ENCODE measurements at regions not wholly inside any gene's neighbourhood (a gene's known extent, or its start where the extent isn't known, plus 50 kb on each side); places are given as distances from the start of the nearest gene placed in this dataset.
"Not testable (repeated sequence)": the region's sequence is repeated elsewhere in the genome, so short reads cannot be mapped to it uniquely, and the experiment has no call there.

DNA sequence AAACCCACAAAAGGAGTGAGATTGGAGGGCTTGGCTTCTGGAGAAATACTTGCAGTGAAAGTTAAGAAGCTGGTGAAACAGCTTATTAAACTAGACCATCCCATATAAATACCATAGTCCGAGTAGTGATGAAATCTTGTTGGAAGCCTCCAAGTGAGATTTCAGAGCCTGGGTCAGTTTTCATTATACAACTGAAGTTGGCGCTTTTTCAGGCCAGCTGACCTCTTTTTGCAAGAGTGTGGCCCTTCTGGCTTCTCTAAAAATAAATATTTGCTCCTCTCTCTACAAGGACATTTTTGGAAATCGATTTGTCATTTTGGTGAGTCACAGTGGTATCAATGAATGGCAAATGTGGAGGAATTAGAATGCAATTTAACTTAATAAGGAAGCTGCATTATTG lies 51.2 kb upstream of the THRB start:
- DNase-seq, result no peak

DNA sequence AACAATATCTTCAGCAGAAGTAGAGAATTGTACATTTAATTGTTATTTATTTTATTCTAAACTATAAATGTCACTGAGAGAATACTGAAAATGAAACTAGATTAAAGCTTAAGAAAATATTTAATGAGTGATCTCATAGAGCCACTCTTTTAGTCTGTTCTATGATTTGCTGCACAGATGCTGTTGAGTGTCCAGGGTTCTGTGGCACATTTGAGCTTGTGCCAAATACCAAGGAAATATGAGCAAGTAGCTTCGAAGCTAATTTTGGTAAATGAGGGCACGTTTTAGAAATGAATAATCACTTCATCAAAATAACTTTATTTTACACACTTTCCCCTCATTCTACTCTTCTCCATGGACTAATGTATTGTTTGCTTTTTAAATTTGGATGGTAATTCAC lies 53.6 kb upstream of the THRB start:
- peak; percentile 18 for DNase-seq

DNA sequence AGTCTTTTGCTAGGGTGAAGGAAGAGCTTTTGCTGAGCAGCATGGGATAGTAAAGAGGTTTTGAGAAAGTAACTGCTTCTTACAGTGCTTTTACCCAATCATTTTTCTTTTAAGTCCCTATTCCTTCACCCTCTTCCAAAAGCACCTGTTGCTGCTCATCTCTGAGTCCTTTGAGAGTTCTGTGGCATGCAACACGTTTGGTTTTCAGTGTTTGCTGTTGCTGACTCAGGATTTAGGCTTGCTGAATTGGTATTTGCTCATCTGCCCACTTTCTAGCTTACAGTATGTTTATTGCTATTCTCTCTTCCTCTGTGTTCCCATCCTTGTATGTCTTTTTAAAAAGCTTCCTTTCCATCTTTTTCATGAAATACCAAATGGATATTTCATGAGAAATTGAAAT lies 55.9 kb upstream of the THRB start:
- no peak for DNase-seq

DNA sequence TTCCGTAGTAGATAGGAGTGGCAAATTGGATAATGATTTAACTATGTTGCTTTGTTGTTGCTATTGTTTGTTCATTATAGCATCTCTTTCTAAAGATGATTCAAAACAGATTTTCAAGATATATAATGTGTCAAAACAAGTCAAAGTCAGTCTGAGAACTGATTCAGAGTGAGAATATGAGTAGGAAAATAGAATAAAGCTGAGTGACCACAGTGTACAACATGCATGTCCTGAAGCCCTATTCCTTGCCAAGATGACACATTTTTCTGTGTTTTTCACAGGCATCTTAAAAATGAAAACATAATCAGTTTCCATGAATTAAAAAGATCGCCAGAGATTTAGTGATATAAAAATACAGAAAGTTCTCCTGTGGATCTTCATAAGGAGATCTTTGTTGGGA lies 57.0 kb upstream of the THRB start:
- DNase-seq, result no peak

DNA sequence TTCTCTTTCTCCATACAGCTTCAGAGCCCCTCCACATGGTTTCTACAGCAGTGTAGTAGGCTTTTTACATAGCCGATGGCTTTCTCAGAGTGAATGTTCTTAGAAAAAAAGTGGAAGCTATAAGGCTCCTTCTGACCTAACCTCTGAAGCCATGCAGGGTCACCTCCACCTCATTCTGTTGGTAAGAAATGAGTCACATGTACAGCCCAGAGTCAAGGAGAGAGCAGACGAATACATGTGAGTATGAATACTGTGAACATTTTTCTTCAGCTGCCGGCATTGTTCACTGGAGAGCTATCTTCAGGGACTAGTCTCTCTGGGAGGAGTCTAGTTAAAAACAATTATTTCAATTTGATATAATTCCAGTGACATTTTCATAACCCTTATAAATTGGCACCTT lies 68.2 kb upstream of the THRB start:
- no peak for DNase-seq

DNA sequence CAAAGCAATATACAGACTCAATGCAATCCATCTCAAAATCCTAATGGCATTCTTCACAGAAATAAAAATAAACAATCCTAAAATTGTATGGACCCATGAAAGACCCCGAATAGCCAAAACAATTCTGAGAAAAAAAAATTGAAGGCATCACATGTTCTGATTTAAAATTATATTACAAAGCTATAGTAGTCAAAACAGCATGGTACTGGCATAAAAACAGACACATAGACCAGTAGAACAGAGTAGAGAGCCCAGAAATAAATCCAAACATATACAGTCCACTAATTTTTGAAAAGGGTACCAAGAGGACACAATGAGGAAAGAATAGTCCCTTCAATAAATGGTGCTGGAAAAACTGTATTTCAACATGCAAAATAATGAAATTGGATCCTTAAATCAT lies 70.4 kb upstream of the THRB start:
- DNase-seq, result no peak

DNA sequence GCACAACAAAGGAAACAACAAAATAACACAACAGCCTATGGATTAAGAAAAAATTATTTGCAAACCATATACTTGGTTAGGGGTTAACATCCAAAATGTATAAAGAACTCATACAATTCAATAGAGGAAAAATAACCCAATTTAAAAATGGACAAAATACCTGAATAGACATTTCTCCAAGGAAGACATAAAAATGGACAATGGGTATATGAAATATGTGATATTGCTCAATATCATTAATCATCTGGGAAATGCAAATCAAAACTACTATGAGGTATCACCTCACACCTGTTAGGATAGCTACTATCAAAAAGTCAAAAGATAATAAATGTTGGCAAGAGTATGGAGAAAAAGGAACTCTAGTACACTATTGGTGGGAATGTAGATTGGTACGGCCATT lies 71.0 kb upstream of the THRB start:
- no peak for DNase-seq

DNA sequence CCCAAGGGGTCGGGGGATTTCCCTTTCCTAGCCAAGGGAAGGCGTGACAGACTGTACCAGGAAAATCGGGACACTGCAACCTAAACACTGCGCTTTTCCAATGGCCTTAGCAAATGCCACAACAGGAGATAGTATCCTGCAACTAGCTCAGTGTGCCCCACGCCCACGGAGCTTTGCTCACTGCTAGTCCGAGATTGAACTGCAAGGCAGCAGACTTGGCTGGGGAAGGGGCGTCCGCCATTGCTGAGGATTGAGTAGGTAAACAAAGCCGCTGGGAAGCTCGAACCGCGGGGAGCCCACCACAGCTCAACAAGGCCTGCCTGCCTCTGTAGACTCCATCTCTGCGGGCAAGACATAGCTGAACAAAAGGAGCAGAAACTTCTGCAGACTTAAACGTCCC lies 72.3 kb upstream of the THRB start:
- DNase-seq, result no peak

DNA sequence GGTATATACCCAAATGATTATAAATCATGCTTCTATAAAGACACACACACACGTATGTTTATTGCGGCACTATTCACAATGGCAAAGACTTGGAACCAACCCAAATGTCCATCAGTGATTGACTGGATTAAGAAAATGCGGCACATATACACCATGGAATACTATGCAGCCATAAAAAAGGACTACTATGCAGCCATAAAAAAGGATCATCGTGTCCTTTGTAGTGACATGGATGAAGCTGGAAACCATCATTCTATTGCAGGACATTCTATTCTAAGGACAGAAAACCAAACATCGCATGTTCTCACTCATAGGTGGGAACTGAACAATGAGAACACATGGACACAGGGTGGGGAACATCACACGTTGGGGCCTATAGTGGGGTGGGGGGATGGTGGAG lies 77.8 kb upstream of the THRB start:
- not testable (repeated sequence) for DNase-seq

DNA sequence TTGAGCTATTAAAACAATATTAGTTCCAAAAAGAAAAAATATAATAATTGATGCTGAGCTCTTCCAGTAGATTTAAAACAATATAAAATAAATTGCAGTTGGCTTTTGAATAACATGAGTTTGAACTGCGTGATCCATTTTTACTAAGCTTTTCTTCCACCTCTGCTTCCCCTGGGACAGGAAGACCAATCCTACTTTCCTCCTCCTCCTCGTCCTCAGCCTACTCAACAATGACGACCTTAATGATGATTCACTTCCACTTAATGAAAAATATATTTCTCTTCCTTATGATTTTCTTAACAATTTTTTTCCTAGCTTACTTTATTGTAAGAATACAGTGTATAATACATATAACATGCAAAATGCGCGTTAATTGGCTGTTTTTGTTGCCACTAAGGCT lies 78.9 kb upstream of the THRB start:
- DNase-seq, result no peak

DNA sequence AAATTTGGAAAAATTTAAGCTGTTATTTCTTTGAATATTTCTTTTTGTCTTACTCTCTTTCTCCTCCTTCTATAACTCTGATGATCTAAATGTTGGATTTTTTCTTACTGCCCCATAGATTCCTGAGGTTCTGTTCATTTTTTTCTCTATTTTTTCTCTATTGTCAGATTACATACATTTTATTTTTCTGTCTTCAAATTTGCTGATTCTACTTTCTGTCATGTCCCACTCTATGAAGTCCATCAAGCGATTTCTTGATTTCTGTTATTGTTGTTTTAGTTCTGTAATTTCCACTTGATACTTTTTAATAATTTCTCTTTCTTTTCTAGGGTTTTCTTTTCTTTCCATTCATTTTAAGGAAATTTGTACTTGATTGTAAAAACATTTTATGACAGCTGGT lies 83.7 kb upstream of the THRB start:
- no peak for DNase-seq

DNA sequence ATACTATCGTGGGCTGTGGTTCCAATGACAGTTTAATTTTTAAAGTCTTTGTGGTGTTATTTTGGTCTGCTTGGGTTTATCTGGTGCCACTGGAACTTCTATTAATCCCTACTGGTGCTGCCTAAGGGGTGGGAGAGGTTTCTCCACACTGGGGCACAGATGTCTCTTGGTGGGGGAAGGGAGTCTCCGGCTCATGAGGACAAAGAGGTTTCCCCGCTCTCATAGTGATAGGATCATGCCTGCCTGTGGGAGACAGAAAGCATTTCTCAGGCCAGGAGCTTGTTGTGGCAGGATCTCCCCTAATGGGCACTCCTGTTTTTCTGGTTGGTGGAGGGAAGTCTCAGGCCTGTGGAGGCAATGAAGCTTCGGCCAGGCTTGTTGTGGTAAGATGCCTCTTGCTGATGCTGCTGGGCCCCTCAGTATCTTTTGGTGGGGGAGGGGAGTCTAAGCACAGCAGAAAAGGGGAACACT lies 84.3 kb upstream of the THRB start:
- no peak for DNase-seq

DNA sequence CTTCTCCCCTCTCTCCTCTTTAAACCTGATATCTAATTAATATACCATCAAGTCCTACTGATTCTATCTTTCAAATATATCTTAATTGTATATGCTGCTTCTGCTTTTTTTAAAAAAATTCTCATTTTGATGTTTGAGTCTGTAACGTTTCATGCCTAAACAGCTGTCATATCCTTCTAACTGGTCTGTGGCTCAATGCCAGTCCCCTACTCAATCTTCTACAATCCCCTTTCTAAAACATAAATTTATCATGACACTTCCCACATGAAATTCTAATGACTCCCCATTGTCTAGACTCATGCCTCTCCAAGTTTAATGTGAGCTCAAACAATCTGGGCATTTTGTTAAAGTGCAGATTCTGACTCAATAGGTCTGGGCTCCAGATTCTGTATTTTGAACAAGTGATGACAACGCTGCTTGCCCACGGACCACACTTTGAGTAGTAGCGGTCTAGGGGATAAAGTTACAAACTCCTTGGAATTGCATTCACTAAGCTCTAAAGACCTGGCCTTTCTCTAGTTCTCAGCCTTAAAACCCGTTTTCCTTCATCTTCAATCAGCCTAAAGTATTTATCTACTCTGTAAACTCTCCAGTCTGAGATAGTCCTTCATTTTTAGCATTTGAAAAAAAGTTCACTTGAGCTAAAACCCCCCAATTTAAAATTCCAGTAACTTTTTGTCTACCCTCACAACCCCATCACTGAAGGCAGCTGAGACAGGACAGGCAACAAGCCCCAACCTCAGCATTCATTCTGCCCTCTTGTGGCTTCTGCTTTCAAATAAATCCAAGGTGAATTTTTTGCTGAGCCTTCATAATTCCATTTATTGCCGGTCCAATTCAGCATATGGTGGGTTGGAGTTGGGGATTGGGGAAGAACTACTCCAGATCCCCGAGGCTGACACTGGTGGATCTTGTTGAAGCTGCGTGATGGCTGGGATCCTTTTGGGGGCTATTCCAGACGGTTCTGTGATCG lies 88.1 kb upstream of the THRB start:
- DNase-seq, result no peak

DNA sequence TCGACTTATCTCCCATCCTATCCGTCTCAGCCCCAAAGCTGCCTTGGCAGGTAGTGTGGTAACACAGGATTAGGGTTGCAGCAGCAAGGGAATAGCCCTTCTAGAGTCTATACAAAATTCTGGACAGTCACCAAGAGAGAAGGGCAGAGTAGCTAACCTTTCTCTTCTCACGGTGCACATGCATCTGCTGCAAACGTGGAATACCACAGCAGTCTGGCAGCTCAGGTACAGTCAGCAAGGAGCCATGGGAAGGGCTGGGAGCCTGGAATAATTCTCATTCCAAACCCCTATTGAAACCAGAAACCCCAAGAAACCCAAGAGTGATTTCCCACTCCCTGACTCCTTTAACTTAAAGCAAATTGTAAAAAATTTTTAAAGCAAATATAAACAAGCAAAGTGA lies 92.3 kb upstream of the THRB start:
- no peak for DNase-seq

DNA sequence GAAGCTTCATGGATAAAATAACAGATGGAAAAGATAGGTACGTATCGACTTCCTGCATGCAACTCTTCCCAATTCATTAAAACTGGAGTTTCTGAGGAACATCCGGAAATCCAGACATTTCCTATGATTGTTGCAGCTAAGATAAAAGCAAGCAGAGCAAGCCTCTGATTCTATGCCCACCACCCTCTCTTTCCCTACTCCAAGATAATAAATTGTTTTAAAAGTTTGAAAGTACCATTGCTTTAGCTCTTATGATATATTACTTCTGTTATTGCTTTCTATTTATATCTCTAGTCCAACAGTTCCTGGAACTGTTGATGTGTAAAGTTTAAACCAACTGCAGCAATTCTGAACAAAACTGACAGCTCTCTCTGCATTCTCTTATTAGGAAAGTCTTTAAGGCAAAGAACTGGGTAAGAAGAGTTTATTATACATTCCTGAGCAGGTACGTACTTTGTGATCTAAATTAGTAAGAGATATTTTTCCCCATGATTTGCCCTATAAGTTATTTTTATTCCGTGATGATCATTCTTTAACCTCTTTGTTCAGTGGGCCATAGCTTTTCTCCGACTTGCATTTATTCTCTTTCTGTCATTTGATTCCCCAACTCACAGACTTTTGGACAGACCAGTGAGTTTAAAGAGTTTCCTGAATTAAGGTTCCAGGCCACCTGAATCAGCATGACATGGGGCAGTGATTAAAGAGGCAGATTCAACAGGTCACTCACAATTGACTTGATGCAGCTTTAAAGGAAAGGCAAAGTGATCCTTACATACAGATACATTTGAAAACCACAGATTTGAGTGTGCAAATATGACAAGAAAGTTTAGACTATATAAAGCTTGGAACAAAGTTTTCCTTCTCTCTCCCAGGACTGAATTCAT lies 94.2 kb upstream of the THRB start:
- DNase-seq, result no peak

DNA sequence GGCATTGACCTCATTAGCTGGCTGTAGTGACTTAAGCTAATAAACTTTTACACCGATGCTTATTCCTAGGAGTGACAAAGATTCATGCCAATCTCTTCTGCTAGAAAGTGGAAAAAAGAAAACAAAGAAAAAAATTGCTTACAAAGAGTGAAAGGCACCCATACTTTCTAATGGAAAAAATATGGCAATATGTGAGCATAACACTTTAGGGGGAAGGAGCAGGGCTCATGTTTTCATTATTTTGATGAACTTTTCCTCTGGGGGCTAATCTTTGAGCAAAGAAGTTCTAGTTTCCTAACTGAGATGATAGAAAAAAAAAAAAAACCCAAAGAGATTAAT lies 94.8 kb upstream of the THRB start:
- DNase-seq, result no peak

DNA sequence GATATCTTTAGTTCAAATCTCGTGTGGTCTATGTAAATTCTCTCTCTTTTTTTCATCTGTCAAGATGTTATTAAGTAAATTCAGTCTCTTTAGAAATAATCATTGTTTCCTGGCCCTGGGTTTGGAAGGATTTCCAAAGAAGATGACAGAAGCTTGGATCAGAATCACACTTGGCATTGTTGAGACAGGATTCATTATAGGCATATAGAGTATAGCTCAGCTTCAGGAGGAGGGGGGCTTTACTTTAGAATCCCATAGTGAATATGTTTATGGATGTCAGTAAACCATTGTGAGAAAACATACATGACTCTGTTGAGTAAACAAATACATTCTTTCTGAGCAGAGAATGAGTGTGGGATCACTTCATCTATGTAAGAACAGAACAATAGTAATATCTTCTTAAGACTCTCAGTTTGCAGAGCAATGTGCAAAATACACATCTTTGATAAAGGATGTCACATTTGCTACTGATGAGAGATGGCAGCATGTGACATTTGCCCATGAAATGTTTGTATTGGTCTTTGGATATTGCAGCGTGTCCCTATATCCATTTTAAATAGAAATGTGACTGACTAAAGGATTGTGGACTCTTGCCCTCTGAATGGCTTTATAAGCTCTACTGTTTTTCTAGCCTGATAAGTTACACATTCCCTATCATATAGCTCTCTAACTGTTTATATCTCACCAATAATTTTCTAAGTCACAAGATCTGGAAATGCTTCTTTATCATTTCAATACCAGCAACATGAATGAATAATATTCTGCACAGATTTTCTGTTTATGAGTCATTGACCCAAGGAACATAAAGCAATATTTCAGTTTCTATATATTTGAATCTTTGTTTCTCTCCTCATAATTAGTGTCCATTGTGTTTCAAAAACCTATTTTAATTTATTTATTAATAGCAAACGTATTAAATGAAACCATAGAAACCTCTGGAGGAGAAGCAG lies 95.6 kb upstream of the THRB start:
- no peak for DNase-seq

DNA sequence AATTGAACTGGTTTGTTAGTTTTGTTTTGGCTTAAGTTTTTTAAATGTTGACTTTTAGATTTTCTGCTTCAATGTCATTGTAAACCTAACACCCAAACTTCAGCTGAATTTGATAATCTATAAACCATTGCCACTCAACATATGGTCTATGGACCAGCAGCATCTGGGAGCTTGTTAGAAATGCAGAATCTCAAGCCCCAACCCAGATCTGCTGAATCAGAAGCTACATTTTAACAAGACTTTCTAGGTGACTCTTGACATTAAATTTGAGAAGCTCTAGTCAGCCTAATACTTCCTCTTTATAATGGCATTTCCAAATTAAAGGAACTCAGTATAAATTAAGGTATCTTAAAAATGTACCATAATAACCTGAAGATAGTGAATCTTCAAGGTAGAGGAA lies 96.5 kb upstream of the THRB start:
- DNase-seq, result no peak

DNA sequence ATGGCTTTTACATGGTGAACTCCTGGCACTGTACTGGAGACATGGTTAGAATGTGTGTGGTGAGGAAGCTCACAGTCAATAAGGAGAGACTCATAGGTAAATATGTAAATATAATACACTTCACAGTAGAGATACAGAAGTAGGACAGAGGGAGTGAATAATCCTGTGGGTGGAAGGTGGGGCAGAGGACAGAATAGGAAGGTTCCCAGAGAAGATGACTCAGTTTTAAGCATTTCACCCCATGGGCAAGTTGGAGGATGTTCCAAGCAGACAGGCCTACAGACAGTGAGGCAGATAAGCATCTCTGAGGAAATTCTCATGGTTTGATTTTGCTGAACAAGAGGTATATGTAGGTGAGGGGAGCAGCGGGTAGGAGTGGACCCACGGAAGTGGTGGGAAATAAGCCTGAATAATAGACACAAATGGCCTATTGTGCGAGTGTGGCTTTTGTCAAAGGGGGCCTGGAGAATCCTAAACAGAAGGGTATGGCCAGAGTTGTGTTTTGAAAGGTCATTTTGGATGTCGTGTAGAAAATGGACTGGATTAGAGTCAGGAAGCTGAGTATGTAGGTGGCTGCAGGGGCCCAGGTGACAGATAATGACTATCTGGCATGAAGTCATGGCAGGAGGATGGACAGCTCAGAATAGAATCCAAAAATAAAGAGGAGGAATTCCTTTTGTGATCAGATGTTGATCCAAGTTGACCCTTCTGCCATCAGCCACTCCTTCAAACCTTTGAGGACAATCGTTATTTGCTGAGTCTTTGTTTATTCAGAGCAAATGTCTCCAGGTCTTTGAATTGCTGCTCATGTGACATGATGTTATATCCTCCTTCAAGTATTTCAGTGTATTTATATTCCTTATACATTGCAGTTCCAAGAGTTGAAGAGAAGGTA lies 97.3 kb upstream of the THRB start:
- DNase-seq, result peak; percentile 74

DNA sequence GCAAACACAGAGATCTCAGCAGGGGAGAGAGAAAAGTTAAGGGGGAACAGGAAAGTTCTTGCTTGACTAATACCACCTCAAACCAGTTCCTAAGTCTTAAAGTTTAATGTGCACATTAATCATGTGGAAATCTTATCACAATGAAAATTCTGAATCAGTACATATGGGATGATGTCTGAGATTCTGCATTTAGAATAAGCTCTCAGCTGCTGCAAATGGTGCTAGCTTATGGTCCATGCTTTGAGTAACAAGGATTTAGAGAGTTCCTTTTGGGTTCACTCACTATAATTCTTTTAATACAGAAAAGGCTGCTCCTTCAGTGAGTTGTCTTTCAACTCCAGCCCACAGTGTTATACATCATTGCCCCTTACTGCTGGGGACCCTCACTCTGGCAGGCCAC lies 99.5 kb upstream of the THRB start:
- no peak for DNase-seq

DNA sequence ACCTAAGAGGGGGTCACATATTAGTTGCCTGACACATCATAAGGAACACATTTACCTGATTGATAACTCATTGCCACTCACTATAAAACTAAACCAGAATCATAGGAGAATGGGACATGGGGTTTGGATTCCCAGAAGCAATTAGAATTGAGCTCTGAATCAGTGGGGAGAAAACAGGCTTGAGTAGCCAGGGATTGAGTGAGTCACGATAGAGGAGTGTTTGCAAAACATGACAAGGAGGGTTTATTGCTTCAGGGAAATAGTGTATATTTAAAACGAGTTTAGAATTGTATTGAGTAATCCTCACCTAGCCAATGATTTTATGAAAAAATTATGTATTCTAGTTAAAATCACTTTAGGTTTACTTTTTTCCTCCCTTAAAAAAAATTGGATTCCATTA lies 101.1 kb upstream of the THRB start:
- DNase-seq, result peak; percentile 20

DNA sequence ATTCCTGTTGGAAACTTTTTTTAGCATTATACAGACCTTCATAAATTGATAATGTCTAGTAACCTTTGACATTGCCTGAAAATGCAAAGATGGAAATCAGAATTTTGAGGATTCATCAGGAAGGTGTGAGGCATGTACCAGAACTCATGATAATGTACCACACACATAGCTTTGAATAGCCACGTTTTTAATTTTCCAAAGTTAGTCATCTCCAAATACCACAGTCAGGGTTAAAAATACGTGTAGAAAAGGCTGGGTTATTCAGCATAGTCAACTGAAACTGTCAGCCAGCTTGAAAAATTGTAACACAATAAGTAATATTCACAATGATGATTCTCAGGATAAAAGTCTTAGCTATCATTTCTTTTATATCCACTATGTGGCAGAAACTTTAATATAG lies 102.0 kb upstream of the THRB start:
- no peak for DNase-seq

Measured in EL (cell line).